ENCODE measurements at regions not wholly inside any gene's neighbourhood (a gene's known extent, or its start where the extent isn't known, plus 50 kb on each side); places are given as distances from the start of the nearest gene placed in this dataset.

GRCh38 chr2:194591192-194591591 lies 1065.8 kb upstream of the SLC39A10 start:
- no peak for TF ChIP-seq JUN (CRISPR knock-in tag; IDR thresholded peaks at IDR 0.05)
- no peak for TF ChIP-seq HNRNPL (IDR thresholded peaks at IDR 0.05; ENCODE audit: low read depth, low read length)
- no peak for TF ChIP-seq FOSL1 (CRISPR knock-in tag; IDR thresholded peaks at IDR 0.05; ENCODE audit: borderline replicate concordance)
- TF ChIP-seq CTCF (CRISPR knock-in tag; IDR thresholded peaks at IDR 0.05): no peak
- no peak for TF ChIP-seq MIER3 (CRISPR knock-in tag; IDR thresholded peaks at IDR 0.05; ENCODE audit: borderline replicate concordance)
- no peak for TF ChIP-seq ZBTB49 (CRISPR knock-in tag; IDR thresholded peaks at IDR 0.05; ENCODE audit: borderline replicate concordance)
- TF ChIP-seq HMGXB4 (CRISPR knock-in tag; IDR thresholded peaks at IDR 0.05; ENCODE audit: borderline replicate concordance in 1 of 2, low read depth in 1 of 2): no peak
- no peak for TF ChIP-seq EZH2 (conservative IDR thresholded peaks at IDR 0.05; ENCODE audit: low read depth, low read length)
- no peak for TF ChIP-seq RBAK (CRISPR knock-in tag; IDR thresholded peaks at IDR 0.05)
- TF ChIP-seq RAD21 (CRISPR knock-in tag; IDR thresholded peaks at IDR 0.05): no peak
